ENCODE measurements at regions not wholly inside any gene's neighbourhood (a gene's known extent, or its start where the extent isn't known, plus 50 kb on each side); places are given as distances from the start of the nearest gene placed in this dataset.

DNA sequence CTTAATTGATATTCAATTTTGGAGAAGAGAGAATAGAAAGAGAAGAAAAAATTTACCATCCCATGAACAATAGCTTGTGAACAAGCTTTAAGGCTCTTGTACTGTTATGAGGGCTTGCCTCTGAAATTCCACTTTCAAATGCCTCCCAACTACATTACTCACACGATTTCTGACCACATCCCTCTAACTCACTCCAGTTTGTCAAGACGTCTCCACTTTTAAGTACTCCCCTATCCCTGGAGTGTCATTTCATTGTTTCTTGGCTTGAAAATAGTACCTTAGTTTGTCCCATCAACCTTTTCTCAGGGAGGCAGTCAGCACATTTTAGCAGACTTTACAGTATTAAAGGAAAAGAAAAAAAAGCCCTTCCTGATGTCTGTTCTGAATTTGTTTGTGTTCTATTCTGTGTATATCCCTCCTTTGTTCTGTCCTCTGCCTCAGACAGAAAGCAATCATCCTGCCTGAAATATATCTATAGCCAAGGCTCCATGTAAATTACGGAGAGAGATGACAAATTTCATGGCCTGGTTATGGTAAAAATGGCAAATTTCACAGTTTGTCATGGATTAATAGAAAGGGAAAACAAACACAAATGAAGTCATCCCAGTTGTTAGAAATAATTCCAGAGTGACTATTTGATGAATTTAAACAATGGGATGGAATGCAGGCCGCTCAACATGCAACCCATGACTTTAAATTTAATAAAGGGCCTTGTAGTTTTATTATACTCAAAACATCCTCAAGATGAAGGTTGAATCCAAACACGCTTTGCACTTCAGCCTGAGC is 228.8 kb downstream of the ETAA1 start:
- TF ChIP-seq, protein P1, sequence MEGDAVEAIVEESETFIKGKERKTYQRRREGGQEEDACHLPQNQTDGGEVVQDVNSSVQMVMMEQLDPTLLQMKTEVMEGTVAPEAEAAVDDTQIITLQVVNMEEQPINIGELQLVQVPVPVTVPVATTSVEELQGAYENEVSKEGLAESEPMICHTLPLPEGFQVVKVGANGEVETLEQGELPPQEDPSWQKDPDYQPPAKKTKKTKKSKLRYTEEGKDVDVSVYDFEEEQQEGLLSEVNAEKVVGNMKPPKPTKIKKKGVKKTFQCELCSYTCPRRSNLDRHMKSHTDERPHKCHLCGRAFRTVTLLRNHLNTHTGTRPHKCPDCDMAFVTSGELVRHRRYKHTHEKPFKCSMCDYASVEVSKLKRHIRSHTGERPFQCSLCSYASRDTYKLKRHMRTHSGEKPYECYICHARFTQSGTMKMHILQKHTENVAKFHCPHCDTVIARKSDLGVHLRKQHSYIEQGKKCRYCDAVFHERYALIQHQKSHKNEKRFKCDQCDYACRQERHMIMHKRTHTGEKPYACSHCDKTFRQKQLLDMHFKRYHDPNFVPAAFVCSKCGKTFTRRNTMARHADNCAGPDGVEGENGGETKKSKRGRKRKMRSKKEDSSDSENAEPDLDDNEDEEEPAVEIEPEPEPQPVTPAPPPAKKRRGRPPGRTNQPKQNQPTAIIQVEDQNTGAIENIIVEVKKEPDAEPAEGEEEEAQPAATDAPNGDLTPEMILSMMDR (IDR thresholded peaks at IDR 0.05; ENCODE audit: low read depth, low read length, missing input control) = no peak
- TF ChIP-seq, protein P2, sequence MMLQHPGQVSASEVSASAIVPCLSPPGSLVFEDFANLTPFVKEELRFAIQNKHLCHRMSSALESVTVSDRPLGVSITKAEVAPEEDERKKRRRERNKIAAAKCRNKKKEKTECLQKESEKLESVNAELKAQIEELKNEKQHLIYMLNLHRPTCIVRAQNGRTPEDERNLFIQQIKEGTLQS (IDR thresholded peaks at IDR 0.05) = no peak
- TF ChIP-seq, protein P3, sequence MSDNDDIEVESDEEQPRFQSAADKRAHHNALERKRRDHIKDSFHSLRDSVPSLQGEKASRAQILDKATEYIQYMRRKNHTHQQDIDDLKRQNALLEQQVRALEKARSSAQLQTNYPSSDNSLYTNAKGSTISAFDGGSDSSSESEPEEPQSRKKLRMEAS (IDR thresholded peaks at IDR 0.05) = no peak
- TF ChIP-seq RAD21 (IDR thresholded peaks at IDR 0.05) = no peak
- TF ChIP-seq, protein P4, sequence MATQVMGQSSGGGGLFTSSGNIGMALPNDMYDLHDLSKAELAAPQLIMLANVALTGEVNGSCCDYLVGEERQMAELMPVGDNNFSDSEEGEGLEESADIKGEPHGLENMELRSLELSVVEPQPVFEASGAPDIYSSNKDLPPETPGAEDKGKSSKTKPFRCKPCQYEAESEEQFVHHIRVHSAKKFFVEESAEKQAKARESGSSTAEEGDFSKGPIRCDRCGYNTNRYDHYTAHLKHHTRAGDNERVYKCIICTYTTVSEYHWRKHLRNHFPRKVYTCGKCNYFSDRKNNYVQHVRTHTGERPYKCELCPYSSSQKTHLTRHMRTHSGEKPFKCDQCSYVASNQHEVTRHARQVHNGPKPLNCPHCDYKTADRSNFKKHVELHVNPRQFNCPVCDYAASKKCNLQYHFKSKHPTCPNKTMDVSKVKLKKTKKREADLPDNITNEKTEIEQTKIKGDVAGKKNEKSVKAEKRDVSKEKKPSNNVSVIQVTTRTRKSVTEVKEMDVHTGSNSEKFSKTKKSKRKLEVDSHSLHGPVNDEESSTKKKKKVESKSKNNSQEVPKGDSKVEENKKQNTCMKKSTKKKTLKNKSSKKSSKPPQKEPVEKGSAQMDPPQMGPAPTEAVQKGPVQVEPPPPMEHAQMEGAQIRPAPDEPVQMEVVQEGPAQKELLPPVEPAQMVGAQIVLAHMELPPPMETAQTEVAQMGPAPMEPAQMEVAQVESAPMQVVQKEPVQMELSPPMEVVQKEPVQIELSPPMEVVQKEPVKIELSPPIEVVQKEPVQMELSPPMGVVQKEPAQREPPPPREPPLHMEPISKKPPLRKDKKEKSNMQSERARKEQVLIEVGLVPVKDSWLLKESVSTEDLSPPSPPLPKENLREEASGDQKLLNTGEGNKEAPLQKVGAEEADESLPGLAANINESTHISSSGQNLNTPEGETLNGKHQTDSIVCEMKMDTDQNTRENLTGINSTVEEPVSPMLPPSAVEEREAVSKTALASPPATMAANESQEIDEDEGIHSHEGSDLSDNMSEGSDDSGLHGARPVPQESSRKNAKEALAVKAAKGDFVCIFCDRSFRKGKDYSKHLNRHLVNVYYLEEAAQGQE (IDR thresholded peaks at IDR 0.05) = no peak
- TF ChIP-seq EGR1 (IDR thresholded peaks at IDR 0.05; ENCODE audit: low read depth in 2 of 2) = no peak
- TF ChIP-seq RXRA (IDR thresholded peaks at IDR 0.05) = no peak
- TF ChIP-seq TAF1 (conservative IDR thresholded peaks at IDR 0.05) = no peak
- no peak for TF ChIP-seq FOXA1 (IDR thresholded peaks at IDR 0.05)
- no peak for TF ChIP-seq JUND (IDR thresholded peaks at IDR 0.05)
- TF ChIP-seq YY1 (IDR thresholded peaks at IDR 0.05) = no peak
- no peak for TF ChIP-seq SP1 (IDR thresholded peaks at IDR 0.05)
- TF ChIP-seq, protein P5, sequence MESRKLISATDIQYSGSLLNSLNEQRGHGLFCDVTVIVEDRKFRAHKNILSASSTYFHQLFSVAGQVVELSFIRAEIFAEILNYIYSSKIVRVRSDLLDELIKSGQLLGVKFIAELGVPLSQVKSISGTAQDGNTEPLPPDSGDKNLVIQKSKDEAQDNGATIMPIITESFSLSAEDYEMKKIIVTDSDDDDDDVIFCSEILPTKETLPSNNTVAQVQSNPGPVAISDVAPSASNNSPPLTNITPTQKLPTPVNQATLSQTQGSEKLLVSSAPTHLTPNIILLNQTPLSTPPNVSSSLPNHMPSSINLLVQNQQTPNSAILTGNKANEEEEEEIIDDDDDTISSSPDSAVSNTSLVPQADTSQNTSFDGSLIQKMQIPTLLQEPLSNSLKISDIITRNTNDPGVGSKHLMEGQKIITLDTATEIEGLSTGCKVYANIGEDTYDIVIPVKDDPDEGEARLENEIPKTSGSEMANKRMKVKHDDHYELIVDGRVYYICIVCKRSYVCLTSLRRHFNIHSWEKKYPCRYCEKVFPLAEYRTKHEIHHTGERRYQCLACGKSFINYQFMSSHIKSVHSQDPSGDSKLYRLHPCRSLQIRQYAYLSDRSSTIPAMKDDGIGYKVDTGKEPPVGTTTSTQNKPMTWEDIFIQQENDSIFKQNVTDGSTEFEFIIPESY (IDR thresholded peaks at IDR 0.05) = no peak
- TF ChIP-seq GABPA (IDR thresholded peaks at IDR 0.05 in 1 of 2, conservative IDR thresholded peaks at IDR 0.05 in 1 of 2) = no peak
